ENCODE measurements at regions not wholly inside any gene's neighbourhood (a gene's known extent, or its start where the extent isn't known, plus 50 kb on each side); places are given as distances from the start of the nearest gene placed in this dataset.
A peak's percentile ranks its signal among the peaks of the same experiment; 100 is the strongest.

- Histone ChIP-seq H3K9me3 (ENCODE audit: control insufficient read depth, low read length) (no peaks in the 10 kb centered on the region), H3K4me3 (ENCODE audit: insufficient read depth, low read depth, low read length) (no peak overlapping the region), H3K27me3 (ENCODE audit: control insufficient read depth, insufficient read depth, low read length, poor library complexity, severe bottlenecking) (no peaks in the 10 kb centered on the region), H3K27ac (ENCODE audit: insufficient read depth, low read depth, low read length, poor library complexity, severe bottlenecking) (peak overlapping the region; percentile 47), H3K4me1 (ENCODE audit: control insufficient read depth, insufficient read depth, low read length) (peaks cover 30% of the 10 kb centered on the region), H3K36me3 (ENCODE audit: control insufficient read depth, insufficient read depth, low read length) (no peaks in the 10 kb centered on the region)
- 31 to 34% methylated on average over 31 to 34 of the region's 35 CpGs for WGBS, 2 experiments
Measured at GRCh38 chr17:77571155-77571981, 387.1 kb upstream of the TNRC6C start.

DNA sequence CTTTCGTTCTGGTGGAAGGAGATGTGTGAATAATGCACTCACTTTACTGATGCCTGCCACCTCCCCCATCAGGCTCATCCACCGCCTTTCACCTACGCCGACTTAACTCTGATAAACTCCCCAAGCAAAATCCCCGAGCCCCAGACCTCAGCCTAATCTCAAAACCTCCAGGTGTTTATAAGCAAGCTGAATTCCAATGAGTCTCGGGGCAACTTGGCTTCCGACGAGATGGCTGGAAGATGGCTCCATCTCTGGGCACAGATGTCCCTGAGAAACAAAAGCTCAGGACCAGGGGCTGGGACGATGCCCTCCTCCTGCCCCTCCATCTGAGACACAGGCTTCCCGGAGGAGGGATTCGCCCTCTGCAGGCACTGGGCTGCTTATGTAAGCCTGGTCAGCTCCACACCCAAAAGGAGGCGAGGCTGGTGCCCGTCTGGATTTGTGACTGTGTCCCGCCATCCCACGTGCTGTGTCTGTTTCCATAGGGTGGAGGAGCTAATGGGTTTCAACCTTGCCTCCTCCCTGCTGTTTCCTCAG is 386.4 kb upstream of the TNRC6C start:
- no peak overlapping the region for H3K27ac ChIP-seq (ENCODE audit: insufficient read depth, low read depth, low read length, poor library complexity, severe bottlenecking)
- peaks cover 30% of the 10 kb centered on the region for H3K4me1 ChIP-seq (ENCODE audit: control insufficient read depth, insufficient read depth, low read length)
- H3K4me3 ChIP-seq (ENCODE audit: insufficient read depth, low read depth, low read length) = no peak overlapping the region

DNA sequence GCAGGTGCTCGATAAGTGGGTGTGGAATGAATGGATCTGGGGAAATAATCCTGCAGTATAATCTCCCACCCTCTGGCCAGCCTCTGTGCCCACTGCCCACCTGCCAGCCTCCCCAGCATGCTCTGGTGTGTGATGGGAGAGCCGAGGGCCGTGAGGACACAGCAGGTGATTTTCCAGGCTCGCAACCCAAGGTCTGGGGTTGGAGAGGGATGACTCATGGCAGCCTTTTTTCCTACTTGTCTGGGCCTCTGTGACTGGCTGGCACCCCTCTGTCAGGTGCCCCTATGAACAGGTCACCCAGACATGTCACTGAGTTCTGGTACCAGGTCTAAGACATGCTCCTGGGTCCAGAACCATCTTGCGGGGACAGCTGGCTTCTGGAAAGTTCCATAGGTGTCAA is 385.7 kb upstream of the TNRC6C start:
- H3K9me3 ChIP-seq (ENCODE audit: control insufficient read depth, low read length) = no peaks in the 10 kb centered on the region
- peaks cover 30% of the 10 kb centered on the region for H3K4me1 ChIP-seq (ENCODE audit: control insufficient read depth, insufficient read depth, low read length)
- H3K4me3 ChIP-seq (ENCODE audit: insufficient read depth, low read depth, low read length) = no peak overlapping the region
- no peak overlapping the region for H3K27ac ChIP-seq (ENCODE audit: insufficient read depth, low read depth, low read length, poor library complexity, severe bottlenecking)
- H3K36me3 ChIP-seq (ENCODE audit: control insufficient read depth, insufficient read depth, low read length) = no peaks in the 10 kb centered on the region
- 85 to 93% methylated on average over 5 of the region's 5 CpGs for WGBS, 2 experiments
- no peaks in the 10 kb centered on the region for H3K27me3 ChIP-seq (ENCODE audit: control insufficient read depth, insufficient read depth, low read length, poor library complexity, severe bottlenecking)

More for the DNA sequence above, 386.4 kb upstream of the TNRC6C start:
- no peaks in the 10 kb centered on the region for H3K27me3 ChIP-seq (ENCODE audit: control insufficient read depth, insufficient read depth, low read length, poor library complexity, severe bottlenecking)
- H3K9me3 ChIP-seq (ENCODE audit: control insufficient read depth, low read length) = no peaks in the 10 kb centered on the region
- no peaks in the 10 kb centered on the region for H3K36me3 ChIP-seq (ENCODE audit: control insufficient read depth, insufficient read depth, low read length)
- WGBS, 2 experiments = 49 to 56% methylated on average over 14 to 15 of the region's 15 CpGs

- Histone ChIP-seq H3K27me3 (ENCODE audit: control insufficient read depth, insufficient read depth, low read length, poor library complexity, severe bottlenecking) (no peaks in the 10 kb centered on the region), H3K4me1 (ENCODE audit: control insufficient read depth, insufficient read depth, low read length) (peaks cover 5% of the 10 kb centered on the region), H3K36me3 (ENCODE audit: control insufficient read depth, insufficient read depth, low read length) (no peaks in the 10 kb centered on the region), H3K27ac (ENCODE audit: insufficient read depth, low read depth, low read length, poor library complexity, severe bottlenecking) (no peak overlapping the region), H3K9me3 (ENCODE audit: control insufficient read depth, low read length) (no peaks in the 10 kb centered on the region), H3K4me3 (ENCODE audit: insufficient read depth, low read depth, low read length) (no peak overlapping the region)
- WGBS, 2 experiments = 88 to 90% methylated on average over 7 of the region's 7 CpGs
Measured at GRCh38 chr17:77577491-77577890, 381.0 kb upstream of the TNRC6C start.

DNA sequence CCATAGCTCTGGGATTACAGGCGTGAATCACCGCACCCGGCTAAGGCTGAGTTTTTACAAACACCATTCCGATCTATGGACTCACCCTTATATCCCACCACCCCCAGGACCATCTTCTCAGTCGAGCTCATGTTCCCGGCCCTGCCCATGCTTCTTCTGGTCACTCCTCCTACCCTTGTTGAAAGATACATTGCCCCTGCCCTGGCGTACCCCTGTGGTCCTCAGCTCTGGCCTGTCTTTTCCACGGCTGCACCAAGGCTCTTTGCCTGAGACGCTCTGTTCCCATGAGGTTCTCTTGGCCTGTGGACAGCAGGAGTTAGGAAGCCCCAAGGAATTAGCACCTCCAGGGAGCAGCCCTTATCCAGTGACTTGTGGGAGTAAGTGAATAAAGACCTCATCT is 379.4 kb upstream of the TNRC6C start:
- Histone ChIP-seq H3K4me1 (ENCODE audit: control insufficient read depth, insufficient read depth, low read length) (no peaks in the 10 kb centered on the region), H3K36me3 (ENCODE audit: control insufficient read depth, insufficient read depth, low read length) (no peaks in the 10 kb centered on the region), H3K27me3 (ENCODE audit: control insufficient read depth, insufficient read depth, low read length, poor library complexity, severe bottlenecking) (no peaks in the 10 kb centered on the region), H3K4me3 (ENCODE audit: insufficient read depth, low read depth, low read length) (no peak overlapping the region), H3K27ac (ENCODE audit: insufficient read depth, low read depth, low read length, poor library complexity, severe bottlenecking) (no peak overlapping the region), H3K9me3 (ENCODE audit: control insufficient read depth, low read length) (no peaks in the 10 kb centered on the region)
- 96% methylated on average over 9 of the region's 9 CpGs for WGBS, 2 experiments

DNA sequence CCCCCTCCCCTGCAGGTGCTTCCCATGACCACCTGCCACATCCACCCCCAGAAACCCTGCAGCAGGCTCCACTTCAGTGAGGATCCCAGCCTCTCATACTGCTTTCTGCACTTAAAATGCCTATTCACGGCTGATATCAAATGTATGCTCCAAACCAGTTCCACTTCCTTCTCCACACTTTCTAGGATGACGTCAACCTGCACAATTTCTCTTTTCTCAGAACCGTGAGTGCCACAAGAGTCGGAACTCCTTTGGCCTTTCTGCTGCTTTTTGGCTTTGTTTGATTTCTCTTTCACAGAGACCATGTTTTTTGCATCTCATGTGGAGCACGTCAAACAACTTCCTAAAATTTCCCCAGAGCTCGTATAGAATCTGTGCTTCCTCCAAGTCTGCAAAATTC is 378.8 kb upstream of the TNRC6C start:
- H3K9me3 ChIP-seq (ENCODE audit: control insufficient read depth, low read length) = no peaks in the 10 kb centered on the region
- no peak overlapping the region for H3K27ac ChIP-seq (ENCODE audit: insufficient read depth, low read depth, low read length, poor library complexity, severe bottlenecking)
- 93% methylated on average over 6 of the region's 6 CpGs for WGBS, 2 experiments
- no peaks in the 10 kb centered on the region for H3K27me3 ChIP-seq (ENCODE audit: control insufficient read depth, insufficient read depth, low read length, poor library complexity, severe bottlenecking)
- no peak overlapping the region for H3K4me3 ChIP-seq (ENCODE audit: insufficient read depth, low read depth, low read length)
- H3K4me1 ChIP-seq (ENCODE audit: control insufficient read depth, insufficient read depth, low read length) = no peaks in the 10 kb centered on the region
- H3K36me3 ChIP-seq (ENCODE audit: control insufficient read depth, insufficient read depth, low read length) = no peaks in the 10 kb centered on the region

GRCh38 chr17:77580531-77581270 is 377.8 kb upstream of the TNRC6C start:
- no peaks in the 10 kb centered on the region for H3K9me3 ChIP-seq (ENCODE audit: control insufficient read depth, low read length)
- no peaks in the 10 kb centered on the region for H3K27me3 ChIP-seq (ENCODE audit: control insufficient read depth, insufficient read depth, low read length, poor library complexity, severe bottlenecking)
- WGBS, 2 experiments = 73 to 81% methylated on average over 8 of the region's 8 CpGs

DNA sequence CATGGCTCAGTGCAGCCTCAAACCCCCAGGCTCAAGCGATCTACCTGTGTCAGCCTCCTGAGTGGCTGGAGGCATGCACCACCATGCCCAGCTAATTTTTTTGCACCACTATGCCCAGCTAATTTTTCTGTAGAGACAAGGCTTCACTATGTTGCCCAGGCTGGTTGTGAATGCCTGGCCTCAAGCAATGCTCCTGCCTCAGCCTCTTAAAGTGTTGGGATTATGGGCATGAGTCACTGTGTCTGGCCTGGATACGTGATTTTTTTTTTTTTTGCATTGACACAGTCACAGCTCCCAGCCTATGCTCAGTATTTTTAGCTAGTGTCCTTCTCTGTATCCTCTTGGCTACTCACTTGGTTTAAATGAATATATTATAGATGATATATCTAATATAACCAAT is 377.0 kb upstream of the TNRC6C start:
- WGBS, 2 experiments = 90 to 97% methylated on average over 2 of the region's 2 CpGs
- Histone ChIP-seq H3K27me3 (ENCODE audit: control insufficient read depth, insufficient read depth, low read length, poor library complexity, severe bottlenecking) (no peaks in the 10 kb centered on the region), H3K4me3 (ENCODE audit: insufficient read depth, low read depth, low read length) (no peak overlapping the region), H3K27ac (ENCODE audit: insufficient read depth, low read depth, low read length, poor library complexity, severe bottlenecking) (no peak overlapping the region), H3K4me1 (ENCODE audit: control insufficient read depth, insufficient read depth, low read length) (no peaks in the 10 kb centered on the region), H3K9me3 (ENCODE audit: control insufficient read depth, low read length) (no peaks in the 10 kb centered on the region), H3K36me3 (ENCODE audit: control insufficient read depth, insufficient read depth, low read length) (no peaks in the 10 kb centered on the region)

More at GRCh38 chr17:77580531-77581270, 377.8 kb upstream of the TNRC6C start:
- no peaks in the 10 kb centered on the region for H3K4me1 ChIP-seq (ENCODE audit: control insufficient read depth, insufficient read depth, low read length)
- H3K4me3 ChIP-seq (ENCODE audit: insufficient read depth, low read depth, low read length) = no peak overlapping the region
- no peak overlapping the region for H3K27ac ChIP-seq (ENCODE audit: insufficient read depth, low read depth, low read length, poor library complexity, severe bottlenecking)
- H3K36me3 ChIP-seq (ENCODE audit: control insufficient read depth, insufficient read depth, low read length) = no peaks in the 10 kb centered on the region

DNA sequence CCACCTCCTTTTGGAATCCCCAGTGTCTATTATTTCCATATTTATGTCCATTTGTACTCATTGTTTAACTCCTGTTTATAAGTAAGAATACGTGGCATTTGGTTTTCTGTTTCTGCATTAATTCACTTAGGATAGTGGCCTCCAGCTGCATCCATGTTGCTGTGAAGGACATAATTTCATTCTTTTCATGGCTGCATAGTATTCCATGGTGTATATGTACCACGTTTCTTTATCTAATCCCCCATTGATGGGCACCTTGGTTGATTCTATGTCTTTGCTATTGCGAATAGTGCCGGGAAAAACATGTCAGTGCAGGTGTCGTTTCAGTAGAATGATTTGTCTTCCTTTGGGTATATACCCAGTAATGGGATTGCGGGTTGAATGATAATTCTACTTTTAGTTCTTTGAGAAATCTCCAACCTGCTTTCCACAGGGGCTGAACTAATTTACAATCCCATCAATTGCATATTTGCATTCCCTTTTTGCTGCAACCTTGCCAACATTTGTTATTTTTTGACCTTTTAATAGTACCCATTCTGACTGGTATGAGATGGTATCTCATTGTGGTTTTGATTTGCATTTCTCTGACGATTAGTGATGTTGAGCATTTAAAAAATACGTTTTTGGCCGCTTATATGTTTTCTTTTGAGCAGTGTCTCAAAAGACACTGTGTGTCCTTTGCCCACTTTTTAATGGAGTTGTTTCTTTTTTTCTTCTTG is 373.2 kb upstream of the TNRC6C start:
- no peak overlapping the region for H3K27ac ChIP-seq (ENCODE audit: insufficient read depth, low read depth, low read length, poor library complexity, severe bottlenecking)
- H3K9me3 ChIP-seq (ENCODE audit: control insufficient read depth, low read length) = no peaks in the 10 kb centered on the region
- H3K4me3 ChIP-seq (ENCODE audit: insufficient read depth, low read depth, low read length) = no peak overlapping the region
- no peaks in the 10 kb centered on the region for H3K27me3 ChIP-seq (ENCODE audit: control insufficient read depth, insufficient read depth, low read length, poor library complexity, severe bottlenecking)
- no peaks in the 10 kb centered on the region for H3K36me3 ChIP-seq (ENCODE audit: control insufficient read depth, insufficient read depth, low read length)
- WGBS, 2 experiments = 92% methylated on average over 9 of the region's 9 CpGs
- no peaks in the 10 kb centered on the region for H3K4me1 ChIP-seq (ENCODE audit: control insufficient read depth, insufficient read depth, low read length)

Data from ectodermal cell (in vitro differentiated cells).